ENCODE measurements at regions not wholly inside any gene's neighbourhood (a gene's known extent, or its start where the extent isn't known, plus 50 kb on each side); places are given as distances from the start of the nearest gene placed in this dataset.

GRCh38 chr7:119281181-119281846, 991.7 kb upstream of the KCND2 start:
- no peak for TF ChIP-seq CTCF (IDR thresholded peaks at IDR 0.05)
- TF ChIP-seq ZFX (IDR thresholded peaks at IDR 0.05; ENCODE audit: borderline replicate concordance) = no peak

Measured in 22Rv1 (cell line).